ENCODE measurements at regions not wholly inside any gene's neighbourhood (a gene's known extent, or its start where the extent isn't known, plus 50 kb on each side); places are given as distances from the start of the nearest gene placed in this dataset.
"Not testable (repeated sequence)": the region's sequence is repeated elsewhere in the genome, so short reads cannot be mapped to it uniquely, and the experiment has no call there.

GRCh38 chr7:28328822-28329660 is 83.3 kb upstream of the CREB5 start:
- DNase-seq (ENCODE audit: low read depth in 2 of 2): no peak

GRCh38 chr7:28329661-28330363 is 82.5 kb upstream of the CREB5 start:
- no peak for DNase-seq (ENCODE audit: low read depth in 2 of 2)

- DNase-seq (ENCODE audit: low read depth in 2 of 2): no peak
Measured at GRCh38 chr7:28330384-28331070, 81.8 kb upstream of the CREB5 start.

- no peak for DNase-seq (ENCODE audit: low read depth in 2 of 2)
Measured at GRCh38 chr7:28332046-28332445, 80.3 kb upstream of the CREB5 start.

GRCh38 chr7:28333548-28333947 is 78.8 kb upstream of the CREB5 start:
- not testable (repeated sequence) for DNase-seq (ENCODE audit: low read depth in 2 of 2)

- DNase-seq (ENCODE audit: low read depth in 2 of 2): no peak
Measured at GRCh38 chr7:28336806-28337205, 75.5 kb upstream of the CREB5 start.

- no peak for DNase-seq (ENCODE audit: low read depth in 2 of 2)
Measured at GRCh38 chr7:28338041-28338440, 74.3 kb upstream of the CREB5 start.

GRCh38 chr7:28343462-28343861 is 68.9 kb upstream of the CREB5 start:
- DNase-seq (ENCODE audit: low read depth in 2 of 2): no peak

- no peak for DNase-seq (ENCODE audit: low read depth in 2 of 2)
Measured at GRCh38 chr7:28346256-28346655, 66.1 kb upstream of the CREB5 start.

GRCh38 chr7:28346676-28347363 is 65.5 kb upstream of the CREB5 start:
- DNase-seq (ENCODE audit: low read depth in 2 of 2): no peak

- DNase-seq (ENCODE audit: low read depth in 2 of 2): no peak
Measured at GRCh38 chr7:28347475-28348318, 64.6 kb upstream of the CREB5 start.

- DNase-seq (ENCODE audit: low read depth in 2 of 2): no peak
Measured at GRCh38 chr7:28348636-28349035, 63.7 kb upstream of the CREB5 start.

- DNase-seq (ENCODE audit: low read depth in 2 of 2): no peak
Measured at GRCh38 chr7:28349637-28350036, 62.7 kb upstream of the CREB5 start.

- no peak for DNase-seq (ENCODE audit: low read depth in 2 of 2)
Measured at GRCh38 chr7:28350662-28351061, 61.7 kb upstream of the CREB5 start.

GRCh38 chr7:28351450-28351849 is 60.9 kb upstream of the CREB5 start:
- no peak for DNase-seq (ENCODE audit: low read depth in 2 of 2)

GRCh38 chr7:28354601-28355402 is 57.5 kb upstream of the CREB5 start:
- no peak for DNase-seq (ENCODE audit: low read depth in 2 of 2)

GRCh38 chr7:28355635-28356319 is 56.5 kb upstream of the CREB5 start:
- DNase-seq (ENCODE audit: low read depth in 2 of 2): no peak

- DNase-seq (ENCODE audit: low read depth in 2 of 2): no peak
Measured at GRCh38 chr7:28356619-28357018, 55.7 kb upstream of the CREB5 start.

- peak in 1 of 2 donors; percentile 3 for DNase-seq (ENCODE audit: low read depth in 2 of 2)
Measured at GRCh38 chr7:28358423-28358868, 53.9 kb upstream of the CREB5 start.

GRCh38 chr7:28360739-28361138 is 51.6 kb upstream of the CREB5 start:
- no peak for DNase-seq (ENCODE audit: low read depth in 2 of 2)
